ENCODE measurements at regions not wholly inside any gene's neighbourhood (a gene's known extent, or its start where the extent isn't known, plus 50 kb on each side); places are given as distances from the start of the nearest gene placed in this dataset.
"Not testable (repeated sequence)": the region's sequence is repeated elsewhere in the genome, so short reads cannot be mapped to it uniquely, and the experiment has no call there.

- DNase-seq, result no peak
These were observed 52.6 kb upstream of the AGA start for GRCh38 chr4:177494791-177495190.

- DNase-seq, result not testable (repeated sequence)
These were observed 53.4 kb upstream of the AGA start for GRCh38 chr4:177495626-177496025.

- DNase-seq, result no peak
These were observed 57.3 kb upstream of the AGA start for GRCh38 chr4:177499537-177499936.

GRCh38 chr4:177505171-177505615, 63.0 kb upstream of the AGA start:
- DNase-seq, result no peak

- DNase-seq, result no peak
These were observed 66.4 kb upstream of the AGA start for GRCh38 chr4:177508662-177509061.

GRCh38 chr4:177509226-177509745, 67.0 kb upstream of the AGA start:
- no peak for DNase-seq

GRCh38 chr4:177511611-177512010, 69.4 kb upstream of the AGA start:
- DNase-seq, result no peak

GRCh38 chr4:177512646-177513045, 70.4 kb upstream of the AGA start:
- no peak for DNase-seq

- no peak for DNase-seq
These were observed 75.6 kb upstream of the AGA start for GRCh38 chr4:177517862-177518261.

GRCh38 chr4:177519481-177520260, 77.4 kb upstream of the AGA start:
- DNase-seq, result no peak

- DNase-seq, result no peak
These were observed 86.4 kb upstream of the AGA start for GRCh38 chr4:177528620-177529019.

GRCh38 chr4:177530561-177530960, 88.3 kb upstream of the AGA start:
- DNase-seq, result no peak

- DNase-seq, result no peak
These were observed 90.1 kb upstream of the AGA start for GRCh38 chr4:177532358-177532757.

GRCh38 chr4:177534841-177535240, 92.6 kb upstream of the AGA start:
- not testable (repeated sequence) for DNase-seq

GRCh38 chr4:177546745-177547144, 104.5 kb upstream of the AGA start:
- no peak for DNase-seq

GRCh38 chr4:177547985-177548384, 105.7 kb upstream of the AGA start:
- DNase-seq, result no peak

- no peak for DNase-seq
These were observed 112.9 kb upstream of the AGA start for GRCh38 chr4:177555007-177555574.

- no peak for DNase-seq
These were observed 115.2 kb upstream of the AGA start for GRCh38 chr4:177557416-177557815.

- DNase-seq, result no peak
These were observed 116.8 kb upstream of the AGA start for GRCh38 chr4:177558995-177559394.

GRCh38 chr4:177562163-177562562, 119.9 kb upstream of the AGA start:
- no peak for DNase-seq

- no peak for DNase-seq
These were observed 120.6 kb upstream of the AGA start for GRCh38 chr4:177562859-177563258.

GRCh38 chr4:177566691-177567090, 124.5 kb upstream of the AGA start:
- DNase-seq, result no peak

- DNase-seq, result no peak
These were observed 126.7 kb upstream of the AGA start for GRCh38 chr4:177568931-177569330.

- DNase-seq, result no peak
These were observed 127.2 kb upstream of the AGA start for GRCh38 chr4:177569434-177569833.

All from right forelimb (tissue), 1 donor.